Liver (tissue), 8 donors: ENCODE measurements at regions not wholly inside any gene's neighbourhood (a gene's known extent, or its start where the extent isn't known, plus 50 kb on each side); places are given as distances from the start of the nearest gene placed in this dataset.

Source experiments
- DNase-seq: peaks from one replicate; pipeline ENCODE4 v3.0.0-alpha.2; 2017; ENCODE audit warnings: low spot score
- H3K27ac ChIP-seq, 2 donors: one replicate each; pipeline ENCODE4 v1.7.0; 2013; ENCODE audit warnings: inconsistent platforms in 2 of 2, low read length in 2 of 2, control low read depth in 1 of 2, low read depth in 1 of 2, mild to moderate bottlenecking in 1 of 2
- H3K27me3 ChIP-seq, 4 donors: one replicate each; pipeline versions ENCODE4 v1.6.1 to v1.7.0; 2013; ENCODE audit warnings: low read length in 3 of 4, inconsistent platforms in 1 of 4, mild to moderate bottlenecking in 1 of 4, moderate library complexity in 1 of 4; ENCODE audit not compliant: control insufficient read depth in 4 of 4, insufficient read depth in 4 of 4
- H3K36me3 ChIP-seq, 4 donors: one replicate each; pipeline versions ENCODE4 v1.6.1 to v1.7.0; 2013; ENCODE audit warnings: low read length in 3 of 4, mild to moderate bottlenecking in 3 of 4, low read depth in 1 of 4, moderate library complexity in 1 of 4; ENCODE audit not compliant: control insufficient read depth in 4 of 4, insufficient read depth in 3 of 4
- H3K4me1 ChIP-seq, 4 donors: one replicate each; pipeline versions ENCODE4 v1.6.1 to v1.7.0; 2013; ENCODE audit warnings: low read length in 3 of 4, mild to moderate bottlenecking in 3 of 4, moderate library complexity in 1 of 4; ENCODE audit not compliant: control insufficient read depth in 4 of 4, insufficient read depth in 4 of 4
- H3K4me3 ChIP-seq, 3 donors: one replicate each; pipeline versions ENCODE4 v1.6.1 to v1.7.0; 2013; ENCODE audit warnings: low read length in 3 of 3, control low read depth in 1 of 3, low read depth in 1 of 3, mild to moderate bottlenecking in 1 of 3
- H3K9ac ChIP-seq, 2 donors: one replicate each; pipeline ENCODE4 v1.7.0; 2013; ENCODE audit warnings: low read length in 2 of 2, mild to moderate bottlenecking in 2 of 2, moderate library complexity in 2 of 2, control low read depth in 1 of 2, low read depth in 1 of 2
- H3K9me3 ChIP-seq, 4 donors: one replicate each; pipeline versions ENCODE4 v1.6.1 to v1.7.0; 2013; ENCODE audit warnings: low read length in 3 of 4; ENCODE audit not compliant: control insufficient read depth in 4 of 4
- ATF3 ChIP-seq: IDR thresholded peaks from 2 replicates; pipeline ENCODE4 v1.6.1; 2016; ENCODE audit warnings: antibody characterized with exemption
- CTCF ChIP-seq: fragments of 150-350 bp; IDR thresholded peaks from 2 replicates; pipeline ENCODE4 v1.5.1; 2017; ENCODE audit warnings: improper control_type of control experiment, low read depth, low read length; ENCODE audit not compliant: missing input control
- EGR1 ChIP-seq, 2 donors: IDR thresholded peaks; 2 replicates each; pipeline ENCODE4 v1.6.1; 2016 to 2018; ENCODE audit warnings: antibody characterized with exemption in 2 of 2, low read depth in 2 of 2
- FOXA1 ChIP-seq: IDR thresholded peaks from 2 replicates; pipeline ENCODE4 v1.6.1; 2016; ENCODE audit warnings: antibody characterized with exemption
- FOXA2 ChIP-seq: IDR thresholded peaks from 2 replicates; pipeline ENCODE4 v1.6.1; 2016; ENCODE audit warnings: antibody characterized with exemption
- GABPA ChIP-seq, 2 donors: IDR thresholded peaks in 1 of 2; conservative IDR thresholded peaks in 1 of 2; 2 replicates each; pipeline ENCODE4 v1.6.1; 2016; ENCODE audit warnings: antibody characterized with exemption in 2 of 2, mild to moderate bottlenecking in 1 of 2, moderate library complexity in 1 of 2
- HNF4A ChIP-seq, 2 donors: conservative IDR thresholded peaks; 2 replicates each; pipeline ENCODE4 v1.6.1; 2016; ENCODE audit warnings: antibody characterized with exemption in 2 of 2, mild to moderate bottlenecking in 2 of 2
- HNF4G ChIP-seq: IDR thresholded peaks from 2 replicates; pipeline ENCODE4 v1.6.1; 2016; ENCODE audit warnings: antibody characterized with exemption
- JUND ChIP-seq, 2 donors: IDR thresholded peaks; 2 replicates each; pipeline ENCODE4 v1.6.1; 2016; ENCODE audit warnings: antibody characterized with exemption in 2 of 2
- MAX ChIP-seq: IDR thresholded peaks from 2 replicates; pipeline ENCODE4 v1.6.1; 2016; ENCODE audit warnings: antibody characterized with exemption
- NR2F2 ChIP-seq: IDR thresholded peaks from 2 replicates; pipeline ENCODE4 v1.6.1; 2016; ENCODE audit warnings: antibody characterized with exemption
- RAD21 ChIP-seq, 2 donors: IDR thresholded peaks; 2 replicates each; pipeline ENCODE4 v1.6.1; 2016; ENCODE audit warnings: antibody characterized with exemption in 2 of 2, mild to moderate bottlenecking in 2 of 2
- REST ChIP-seq: IDR thresholded peaks from 2 replicates; pipeline ENCODE4 v1.6.1; 2016; ENCODE audit warnings: antibody characterized with exemption, mild to moderate bottlenecking
- RXRA ChIP-seq, 2 donors: IDR thresholded peaks; 2 replicates each; pipeline ENCODE4 v1.6.1; 2017 to 2018; ENCODE audit warnings: antibody characterized with exemption in 2 of 2, mild to moderate bottlenecking in 1 of 2
- SP1 ChIP-seq: IDR thresholded peaks from 2 replicates; pipeline ENCODE4 v1.6.1; 2018; ENCODE audit warnings: antibody characterized with exemption, mild to moderate bottlenecking
- TAF1 ChIP-seq: conservative IDR thresholded peaks from 2 replicates; pipeline ENCODE4 v1.6.1; 2016; ENCODE audit warnings: antibody characterized with exemption, mild to moderate bottlenecking
- YY1 ChIP-seq: IDR thresholded peaks from 2 replicates; pipeline ENCODE4 v1.6.1; 2016; ENCODE audit warnings: antibody characterized with exemption, mild to moderate bottlenecking
- WGBS: extraction: QIAGEN DNeasy Blood & Tissue Kit; methylation state at CpG from one replicate; pipeline ENCODE4 v1.1.7; 2013; 5-methylcytosine and 5-hydroxymethylcytosine counted together
- donor health status: healthy.
- donor health status: healthy.
- donor health status: healthy.
- donor health status: healthy.
- donor health status: healthy.

GRCh38 chr18:78642296-78642951 is 337.2 kb upstream of the SALL3 start:
- DNase-seq, result no peak
- TF ChIP-seq ATF3, result no peak
- no peak for TF ChIP-seq RAD21 (IDR thresholded peaks at IDR 0.05)
- TF ChIP-seq FOXA2, result no peak
- TF ChIP-seq CTCF, result no peak
- no peak for TF ChIP-seq TAF1
- no peak for TF ChIP-seq SP1
- TF ChIP-seq YY1, result no peak
- TF ChIP-seq REST, result no peak
- Histone ChIP-seq H3K9ac (no peak overlapping the region), H3K4me3 (no peak overlapping the region), H3K4me1 (no peaks in the 10 kb centered on the region), H3K27ac (no peak overlapping the region), H3K9me3 (no peaks in the 10 kb centered on the region), H3K27me3 (no peaks in the 10 kb centered on the region), H3K36me3 (no peaks in the 10 kb centered on the region)
- WGBS, result 63% methylated on average over 11 of the region's 11 CpGs

- H3K4me3 ChIP-seq, result no peak overlapping the region
- H3K27ac ChIP-seq, result no peak overlapping the region
- H3K36me3 ChIP-seq, result no peaks in the 10 kb centered on the region
- no peaks in the 10 kb centered on the region for H3K27me3 ChIP-seq
- H3K4me1 ChIP-seq, result no peaks in the 10 kb centered on the region
- DNase-seq, result no peak
- 35% methylated on average over 4 of the region's 4 CpGs for WGBS
- no peaks in the 10 kb centered on the region for H3K9me3 ChIP-seq
- H3K9ac ChIP-seq, result no peak overlapping the region
- TF ChIP-seq HNF4A (conservative IDR thresholded peaks at IDR 0.05) (no peak), REST (no peak), FOXA1 (no peak), TAF1 (no peak), RXRA (IDR thresholded peaks at IDR 0.05) (no peak), YY1 (no peak), MAX (no peak), CTCF (no peak), RAD21 (IDR thresholded peaks at IDR 0.05) (no peak), SP1 (no peak), EGR1 (IDR thresholded peaks at IDR 0.05; ENCODE audit: low read depth in 2 of 2) (no peak), GABPA (IDR thresholded peaks at IDR 0.05 in 1 of 2, conservative IDR thresholded peaks at IDR 0.05 in 1 of 2) (no peak), NR2F2 (no peak), JUND (IDR thresholded peaks at IDR 0.05) (no peak), HNF4G (no peak), ATF3 (no peak)
These were observed 336.6 kb upstream of the SALL3 start for GRCh38 chr18:78643004-78643403.
